Ishikawa (cell line): ENCODE measurements at regions not wholly inside any gene's neighbourhood (a gene's known extent, or its start where the extent isn't known, plus 50 kb on each side); places are given as distances from the start of the nearest gene placed in this dataset.

Experiments
- CEBPB ChIP-seq: IDR thresholded peaks from 2 replicates; pipeline ENCODE4 v1.6.1; 2012
- CREB1 ChIP-seq: IDR thresholded peaks from 2 replicates; pipeline ENCODE4 v1.6.1; 2012; ENCODE audit warnings: low read depth
- EGR1 ChIP-seq: IDR thresholded peaks from 2 replicates; pipeline ENCODE4 v1.6.1; 2012
- EP300 ChIP-seq: IDR thresholded peaks from 2 replicates; pipeline ENCODE4 v1.6.1; 2012; ENCODE audit warnings: borderline replicate concordance
- FOXM1 ChIP-seq: IDR thresholded peaks from 2 replicates; pipeline ENCODE4 v1.6.1; 2012; ENCODE audit warnings: low read depth, borderline replicate concordance
- MAX ChIP-seq: IDR thresholded peaks from 2 replicates; pipeline ENCODE4 v1.6.1; 2012
- NFIC ChIP-seq: IDR thresholded peaks from 2 replicates; pipeline ENCODE4 v1.6.1; 2012
- RAD21 ChIP-seq: IDR thresholded peaks from 2 replicates; pipeline ENCODE4 v1.6.1; 2012; ENCODE audit warnings: low read depth
- REST ChIP-seq: IDR thresholded peaks from 2 replicates; pipeline ENCODE4 v1.6.1; 2012; ENCODE audit warnings: low read depth, mild to moderate bottlenecking
- TAF1 ChIP-seq: IDR thresholded peaks from 2 replicates; pipeline ENCODE4 v1.6.1; 2012; ENCODE audit warnings: low read depth, mild to moderate bottlenecking
- TCF12 ChIP-seq: IDR thresholded peaks from 2 replicates; pipeline ENCODE4 v1.6.1; 2012; ENCODE audit warnings: low read depth
- TEAD4 ChIP-seq: IDR thresholded peaks from 2 replicates; pipeline ENCODE4 v1.6.1; 2012
- USF1 ChIP-seq: IDR thresholded peaks from 2 replicates; pipeline ENCODE4 v1.6.1; 2012
- YY1 ChIP-seq: IDR thresholded peaks from 2 replicates; pipeline ENCODE4 v1.6.1; 2012; ENCODE audit warnings: low read depth
- ZBTB7A ChIP-seq: IDR thresholded peaks from 2 replicates; pipeline ENCODE4 v1.6.1; 2012; ENCODE audit warnings: low read depth

GRCh38 chr11:87444993-87445392 is 407.3 kb downstream of the TMEM135 start:
- TF ChIP-seq CREB1: no peak
- TF ChIP-seq FOXM1: no peak
- no peak for TF ChIP-seq CEBPB
- no peak for TF ChIP-seq TCF12
- TF ChIP-seq ZBTB7A: no peak
- no peak for TF ChIP-seq REST
- no peak for TF ChIP-seq RAD21
- TF ChIP-seq TEAD4: no peak
- TF ChIP-seq MAX: no peak
- TF ChIP-seq EP300: no peak
- TF ChIP-seq TAF1: no peak
- TF ChIP-seq USF1: no peak
- TF ChIP-seq NFIC: no peak
- no peak for TF ChIP-seq YY1
- no peak for TF ChIP-seq EGR1

- TF ChIP-seq CEBPB (no peak), YY1 (no peak), CREB1 (no peak), EP300 (no peak), TEAD4 (no peak), NFIC (no peak), RAD21 (no peak), REST (no peak), MAX (no peak), ZBTB7A (no peak)
These were observed 406.0 kb downstream of the TMEM135 start for GRCh38 chr11:87443707-87444106.

- TF ChIP-seq EP300: no peak
- no peak for TF ChIP-seq CREB1
- TF ChIP-seq NFIC: no peak
- TF ChIP-seq MAX: no peak
- no peak for TF ChIP-seq TCF12
- no peak for TF ChIP-seq TEAD4
- TF ChIP-seq YY1: no peak
- no peak for TF ChIP-seq USF1
- TF ChIP-seq ZBTB7A: no peak
- no peak for TF ChIP-seq REST
- no peak for TF ChIP-seq TAF1
- no peak for TF ChIP-seq FOXM1
- TF ChIP-seq RAD21: no peak
- no peak for TF ChIP-seq CEBPB
- TF ChIP-seq EGR1: no peak
These were observed 402.5 kb downstream of the TMEM135 start for GRCh38 chr11:87440076-87440770.

GRCh38 chr11:87438416-87438815 is 400.7 kb downstream of the TMEM135 start:
- TF ChIP-seq MAX (no peak), RAD21 (no peak), CREB1 (no peak), EGR1 (no peak), TCF12 (no peak), EP300 (no peak), USF1 (no peak), REST (no peak), YY1 (no peak), TAF1 (no peak), CEBPB (no peak)
